HG03039 (cell line): ENCODE measurements at regions not wholly inside any gene's neighbourhood (a gene's known extent, or its start where the extent isn't known, plus 50 kb on each side); places are given as distances from the start of the nearest gene placed in this dataset.

Experiments used
- ATAC-seq: cut with Tn5 transposase; IDR thresholded peaks from one replicate; pipeline ENCODE4 v1.9.1; 2021; ENCODE audit warnings: mild to moderate bottlenecking, moderate library complexity; ENCODE audit not compliant: unreplicated experiment

DNA sequence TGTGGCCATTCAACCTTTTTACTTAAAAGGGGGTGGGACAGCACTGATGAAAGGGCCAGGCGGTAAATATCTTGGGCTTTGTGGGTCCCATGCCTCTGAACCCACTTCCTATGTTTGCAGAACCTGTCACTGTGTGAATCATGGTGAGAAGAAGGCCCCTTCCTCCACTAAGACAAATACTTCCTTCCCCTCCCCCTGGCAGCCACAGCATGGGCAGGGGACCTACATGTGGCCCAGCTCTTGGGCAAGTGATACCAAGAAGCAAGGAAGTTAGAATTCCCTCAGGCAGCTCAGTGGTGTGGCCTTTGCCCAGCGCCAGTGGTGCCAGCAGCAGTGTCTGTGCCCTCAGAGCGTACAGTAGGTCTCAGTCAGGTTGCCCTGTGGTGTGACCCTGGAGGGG is 168.6 kb downstream of the TRIM33 start:
- no peak for ATAC-seq

DNA sequence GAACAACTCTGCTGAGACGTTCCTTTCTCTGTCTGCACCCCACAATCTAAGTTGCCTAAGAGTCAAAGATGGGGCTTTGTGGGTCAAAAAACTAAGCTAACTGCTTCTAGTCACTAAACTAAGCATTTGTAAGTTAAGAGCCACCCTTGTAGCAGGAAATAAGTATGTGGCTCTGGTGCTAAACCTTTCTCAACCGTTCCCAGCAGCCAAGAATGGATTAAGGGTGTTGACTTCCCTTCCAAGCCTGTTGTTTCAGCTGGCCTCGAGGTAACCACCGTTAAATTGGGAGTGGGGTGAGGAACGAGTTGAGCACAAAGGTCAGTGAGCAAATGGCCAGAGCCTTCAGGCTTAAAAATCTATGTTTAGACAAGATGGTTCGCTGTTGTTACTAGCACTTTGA is 169.1 kb downstream of the TRIM33 start:
- ATAC-seq = no peak

DNA sequence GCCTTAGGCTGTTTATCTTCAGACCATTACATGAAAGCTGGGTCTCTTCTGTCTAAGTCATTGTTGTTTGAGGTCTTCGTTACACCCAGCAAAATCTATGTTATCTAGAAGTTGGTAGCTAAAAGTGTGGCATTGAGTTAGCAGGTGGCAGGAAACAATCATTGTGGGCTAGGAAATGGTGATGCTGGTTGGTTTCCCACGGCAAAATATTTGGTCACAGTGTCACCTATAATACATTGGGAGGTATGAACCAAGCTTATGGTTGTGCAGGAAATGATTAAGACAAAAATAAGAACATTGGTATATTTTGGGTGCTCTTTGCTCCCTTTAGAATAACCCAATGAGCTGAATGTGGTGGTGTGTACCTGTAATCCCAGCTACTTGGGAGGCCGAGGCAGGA is 169.7 kb downstream of the TRIM33 start:
- ATAC-seq = no peak

DNA sequence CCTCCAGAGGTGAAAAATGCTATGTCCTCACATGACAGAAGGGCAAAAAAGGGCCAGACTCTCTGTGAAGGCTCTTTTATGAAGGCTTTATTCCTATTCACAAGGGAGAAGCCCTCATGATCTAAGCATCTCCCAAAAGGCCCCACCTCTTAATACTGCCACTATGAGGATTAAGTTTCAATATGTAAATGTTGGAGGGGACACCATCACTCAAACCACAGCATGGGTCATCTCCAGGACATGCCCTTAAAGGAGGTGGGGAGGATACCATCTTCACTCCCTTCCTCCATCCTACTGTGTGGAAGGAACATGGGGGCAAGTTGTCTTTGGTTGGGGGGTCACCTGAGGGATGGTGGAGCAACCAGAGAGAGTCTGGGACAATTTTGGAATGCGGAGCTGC is 170.1 kb downstream of the TRIM33 start:
- ATAC-seq = no peak

DNA sequence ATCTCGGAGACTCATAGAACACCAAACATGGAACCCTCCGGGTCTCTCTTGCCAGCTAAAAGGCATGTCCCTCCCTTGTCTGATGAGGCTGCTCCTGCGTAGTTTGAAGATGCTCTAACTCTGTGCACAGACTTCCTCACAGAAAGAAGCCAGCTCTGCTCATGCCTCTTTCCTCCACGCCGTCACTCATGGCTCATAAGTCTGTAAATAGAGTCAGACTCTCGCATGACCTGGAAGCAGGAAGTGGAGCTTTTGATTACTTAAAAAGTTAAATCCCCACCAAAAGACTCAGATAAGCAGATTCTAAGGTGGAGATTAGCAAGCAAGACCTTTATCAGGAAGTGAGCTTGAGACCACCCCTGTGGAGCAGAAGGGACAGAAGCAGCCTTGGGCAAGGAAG is 171.6 kb downstream of the TRIM33 start:
- no peak for ATAC-seq

DNA sequence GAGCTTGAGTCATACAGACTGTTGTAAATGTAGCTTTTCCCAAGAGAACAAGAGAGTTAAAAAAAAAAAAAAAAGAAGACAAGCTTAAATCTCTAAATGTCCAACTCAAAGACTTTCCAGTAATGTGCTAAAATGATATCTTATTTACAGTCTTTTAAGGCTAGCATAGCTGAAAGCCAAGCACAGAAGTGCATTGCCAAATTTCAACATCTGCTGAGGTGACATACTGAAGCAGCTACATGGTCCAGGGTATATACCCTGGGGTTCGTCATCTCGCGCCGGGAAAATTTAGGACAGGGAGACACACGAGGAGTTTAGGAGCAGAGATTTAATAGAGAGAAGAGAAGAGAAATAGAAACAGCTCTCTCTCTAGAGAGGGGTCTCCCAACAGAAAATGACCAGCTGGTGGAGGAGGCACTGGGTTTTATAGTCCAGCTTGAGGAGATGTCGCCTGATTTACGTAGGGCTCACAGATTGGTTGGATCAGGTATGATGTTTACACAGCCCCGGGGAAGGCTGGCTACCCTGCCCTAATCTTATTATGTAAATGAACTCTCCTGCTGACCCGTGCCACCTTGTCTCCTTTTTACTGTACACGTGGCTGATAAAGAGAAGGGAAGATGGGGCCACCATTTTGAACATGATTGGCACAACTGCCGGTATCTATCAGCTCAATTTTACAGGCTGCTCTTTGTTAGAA is 172.7 kb downstream of the TRIM33 start:
- no peak for ATAC-seq

DNA sequence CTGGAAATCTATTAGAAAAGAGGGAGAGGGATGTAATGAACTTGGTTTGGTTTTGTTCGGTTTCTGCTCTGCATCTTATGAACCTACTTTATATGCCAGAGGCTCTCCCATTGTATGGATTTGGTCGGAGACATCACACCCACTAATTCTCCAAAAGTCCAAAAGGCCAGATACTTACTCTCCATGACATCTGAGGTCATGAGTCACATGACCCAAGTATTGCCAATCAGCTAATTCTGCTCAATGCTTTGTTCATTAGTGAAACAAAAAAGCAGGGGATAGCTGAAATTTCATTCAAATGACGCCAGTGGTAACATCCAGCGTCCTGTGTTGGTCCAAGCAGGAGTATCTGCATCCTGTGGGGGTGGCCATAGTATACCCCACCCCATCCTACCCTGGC is 173.6 kb downstream of the TRIM33 start:
- no peak for ATAC-seq

DNA sequence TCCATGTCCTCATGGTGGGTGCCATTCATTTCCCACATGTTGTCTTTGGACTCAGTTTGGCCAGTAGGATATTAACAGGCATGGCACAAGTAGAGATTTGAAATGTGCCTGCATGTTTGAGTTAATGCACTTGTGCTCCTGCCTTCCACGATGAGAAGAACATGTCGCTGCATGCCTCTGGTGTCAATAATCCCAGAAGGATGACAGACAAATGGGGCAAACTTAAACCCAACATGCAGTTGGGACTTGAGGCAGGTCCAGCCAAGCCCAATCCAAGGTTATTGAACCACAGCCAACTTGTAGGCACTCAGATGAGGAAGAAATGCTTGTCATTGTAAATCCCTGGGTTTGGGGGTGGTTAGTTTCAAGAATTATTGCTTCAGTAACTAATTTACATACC is 174.6 kb downstream of the TRIM33 start:
- ATAC-seq = no peak

DNA sequence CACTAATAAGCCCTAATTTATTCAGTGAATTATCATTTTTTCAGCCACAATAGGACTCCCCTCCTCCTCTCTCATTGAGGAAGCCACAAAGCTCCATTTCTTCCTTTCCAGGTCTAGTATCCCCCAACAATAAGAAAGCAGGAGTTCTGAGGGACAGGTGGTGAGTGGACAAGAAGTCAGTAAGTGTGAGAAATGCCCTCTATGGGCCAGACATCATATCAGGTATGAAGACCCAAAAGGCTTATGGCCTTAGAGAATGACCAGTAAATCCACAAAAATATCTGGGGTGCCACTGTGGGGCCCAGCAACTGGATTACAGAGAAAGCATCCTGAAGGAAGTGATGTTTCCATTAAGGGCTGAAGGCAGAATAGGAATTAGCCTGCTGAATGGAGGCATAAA is 175.7 kb downstream of the TRIM33 start:
- no peak for ATAC-seq

DNA sequence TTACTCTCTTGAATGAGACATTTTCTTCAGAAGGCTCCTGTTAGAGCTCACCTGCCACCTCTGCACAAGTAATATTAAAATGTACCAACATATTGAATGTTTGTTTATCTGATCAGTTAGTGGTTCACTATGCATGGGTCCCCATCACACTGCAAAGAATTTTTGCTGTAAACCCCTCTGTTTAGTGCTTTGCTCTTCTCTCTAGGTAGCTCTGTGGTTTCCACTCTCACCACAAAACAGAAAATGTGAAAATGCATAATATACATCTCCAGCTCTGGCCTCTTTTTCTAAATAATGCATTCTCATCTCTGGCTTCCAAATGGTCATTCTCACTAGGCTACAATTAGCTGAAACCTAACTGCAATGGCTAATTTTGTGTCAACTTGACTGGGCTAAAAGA is 176.7 kb downstream of the TRIM33 start:
- ATAC-seq = no peak

DNA sequence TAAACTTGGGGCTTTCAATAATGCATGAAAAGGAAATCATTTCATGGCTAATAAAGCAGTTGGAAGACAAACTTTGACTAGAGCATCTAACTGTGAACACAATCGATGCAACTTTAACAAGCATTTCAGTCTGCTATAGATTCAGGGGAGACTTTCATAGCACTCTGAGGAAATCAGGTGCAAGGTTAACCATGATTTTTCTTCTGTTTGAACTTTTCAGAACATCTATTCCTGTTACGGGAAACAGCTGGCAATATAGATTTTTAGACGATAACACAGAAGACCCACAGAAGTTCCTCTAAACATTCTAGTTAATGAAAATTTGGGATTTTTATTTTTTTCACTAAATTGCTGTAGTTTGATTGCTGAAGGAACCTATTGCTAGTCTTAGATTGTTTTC is 177.3 kb downstream of the TRIM33 start:
- no peak for ATAC-seq

DNA sequence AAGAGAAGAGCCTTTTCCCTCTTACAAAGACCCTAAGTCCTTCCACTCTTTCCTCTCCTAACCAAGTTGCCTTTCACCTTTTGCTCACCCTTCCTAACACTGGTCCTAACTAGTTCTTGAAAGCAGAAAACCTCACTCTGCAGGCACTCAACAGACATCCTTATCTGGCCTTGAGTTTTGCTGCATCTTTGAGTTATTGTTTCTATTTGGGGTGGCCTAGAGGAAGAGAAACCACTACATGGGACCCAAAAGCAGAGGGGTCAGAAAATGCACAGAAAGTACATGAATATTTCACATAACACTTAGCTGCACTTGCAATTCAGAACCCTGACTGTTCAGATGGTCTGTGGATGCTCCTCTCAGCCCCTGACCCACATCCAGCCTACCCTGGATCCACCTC is 178.3 kb upstream of the SYT6 start:
- no peak for ATAC-seq

DNA sequence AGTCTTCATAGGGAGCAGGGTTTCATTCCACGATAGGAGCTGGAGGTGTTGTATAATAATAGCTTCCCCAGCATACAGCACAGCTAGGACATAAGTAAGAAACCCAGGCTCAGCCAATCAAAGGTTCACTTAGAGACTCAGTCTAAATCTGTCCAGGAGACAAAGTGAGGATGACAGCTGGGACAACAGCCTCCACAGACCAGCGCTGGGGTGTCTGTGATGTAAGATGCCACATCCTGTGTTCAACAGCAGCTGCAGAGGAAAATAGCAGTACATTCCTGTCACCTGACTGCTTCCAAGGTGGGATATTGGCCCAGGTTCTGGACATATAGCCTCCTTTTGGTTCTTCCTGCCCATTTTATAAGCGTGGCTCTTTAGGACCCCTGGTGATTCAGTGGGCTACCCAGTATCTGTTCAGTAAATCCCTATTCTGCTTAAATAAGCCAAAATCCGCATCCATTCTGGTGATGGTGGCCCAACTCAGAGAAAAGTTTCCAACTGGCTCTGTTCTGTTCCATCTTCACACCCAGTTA is 176.8 kb upstream of the SYT6 start:
- no peak for ATAC-seq

DNA sequence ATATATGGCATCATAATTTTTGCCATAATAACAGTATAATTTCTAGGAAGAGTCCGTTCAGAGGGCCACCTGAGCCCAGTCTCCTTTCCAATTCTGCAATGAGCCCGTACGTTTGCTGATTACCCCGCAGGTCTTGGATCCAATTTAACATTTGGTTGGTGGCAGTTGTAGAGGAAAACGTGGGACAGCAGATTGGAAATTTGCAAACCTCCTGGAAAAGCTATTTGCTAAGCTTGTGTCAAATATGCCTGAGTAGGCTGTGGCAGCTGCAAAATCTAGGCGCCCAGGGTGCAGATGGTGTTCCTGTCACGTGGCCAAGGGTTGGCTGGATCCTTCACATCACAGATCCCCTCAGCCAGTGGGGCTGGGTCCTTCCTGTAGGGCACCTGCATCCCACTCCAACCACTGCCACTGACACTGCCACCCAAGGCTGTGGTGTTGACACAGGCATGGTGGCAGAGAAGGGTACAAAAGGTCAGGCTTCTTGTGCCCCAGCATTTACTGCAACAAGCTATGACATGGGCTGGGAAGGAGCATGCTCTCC is 174.8 kb upstream of the SYT6 start:
- no peak for ATAC-seq

DNA sequence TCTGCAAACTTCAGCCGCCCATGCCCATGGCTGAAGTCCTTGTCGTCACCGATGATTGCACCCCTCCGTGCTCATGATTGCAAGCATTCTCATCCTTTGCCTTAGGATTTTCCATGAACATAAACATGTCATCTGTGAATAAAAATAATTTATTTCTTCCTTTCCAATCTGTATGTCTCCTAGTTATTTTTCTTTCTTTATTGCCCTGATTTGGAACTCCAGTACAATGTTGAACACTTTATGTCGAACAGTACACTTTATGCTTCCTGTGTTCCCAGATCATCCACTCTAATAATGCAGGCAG is 170.9 kb upstream of the SYT6 start:
- no peak for ATAC-seq

DNA sequence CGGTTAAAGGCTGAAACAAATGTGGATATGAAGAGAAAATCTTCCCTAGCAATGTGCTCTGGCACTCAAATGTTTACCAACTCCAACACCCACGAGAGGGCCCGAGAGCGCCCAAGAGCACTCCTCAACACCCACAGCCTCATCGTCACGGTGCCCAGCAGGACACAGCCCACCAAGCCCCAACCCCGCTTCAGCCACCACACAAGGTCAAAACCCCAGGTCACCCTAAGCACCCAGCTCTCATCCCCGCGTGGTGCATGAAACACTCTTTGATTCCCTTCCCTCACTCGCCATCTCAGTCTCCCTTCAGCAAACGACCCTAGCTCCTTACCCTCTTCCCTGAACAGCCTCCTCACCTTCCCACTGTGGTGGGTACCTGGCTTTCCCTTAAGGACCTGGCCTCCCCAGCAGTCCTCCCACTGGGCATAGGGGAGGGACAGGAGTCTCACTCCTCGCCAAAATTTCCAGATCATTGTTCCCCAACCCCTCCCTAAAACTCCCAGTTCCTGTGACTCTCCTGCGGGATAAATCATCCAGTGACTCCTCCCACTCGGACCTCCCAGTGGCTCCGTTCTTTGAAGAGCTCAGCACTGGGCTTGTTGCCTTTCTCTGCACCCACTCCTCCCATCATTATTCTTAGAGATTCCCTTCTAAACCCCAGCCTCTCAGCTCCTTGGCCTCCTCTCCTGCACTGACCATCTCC is 170.4 kb upstream of the SYT6 start:
- ATAC-seq = no peak

DNA sequence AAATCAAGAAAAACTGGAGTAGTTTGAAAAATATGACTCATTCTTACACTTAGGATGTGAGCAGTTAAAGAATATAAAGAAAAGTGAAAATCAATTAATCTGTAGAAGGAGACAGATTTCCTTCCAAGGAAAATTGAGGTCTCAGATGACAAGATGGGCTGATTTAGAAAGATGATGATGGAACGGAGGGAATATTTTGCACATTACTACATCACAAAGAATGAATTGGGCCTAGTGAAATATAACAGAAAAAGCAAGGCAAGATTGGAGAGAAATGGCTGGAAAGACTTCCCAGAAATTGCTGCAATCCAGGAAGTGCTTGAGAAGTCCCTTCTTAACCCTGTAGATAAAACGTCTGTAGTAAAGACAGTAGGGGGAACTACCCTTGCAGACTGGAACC is 169.1 kb upstream of the SYT6 start:
- ATAC-seq = no peak

DNA sequence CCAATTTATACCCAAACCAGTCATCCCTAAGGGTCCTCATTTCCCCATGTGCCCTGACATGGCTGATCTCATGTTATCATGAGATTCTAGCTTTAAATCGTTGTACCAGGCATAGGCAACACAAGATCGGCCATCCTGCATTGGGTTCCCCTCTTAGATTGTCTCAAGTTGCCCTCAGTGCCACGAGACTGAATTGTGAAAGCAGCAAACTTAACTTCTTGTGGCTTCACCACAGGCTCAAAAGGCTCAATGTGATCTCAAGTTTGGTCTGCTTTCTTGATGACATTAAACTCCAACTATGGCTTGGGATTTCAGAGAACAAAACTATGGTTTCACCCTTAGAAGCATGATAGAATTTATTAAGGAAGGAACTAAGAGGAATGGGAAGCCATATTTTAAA is 168.5 kb upstream of the SYT6 start:
- ATAC-seq = no peak

DNA sequence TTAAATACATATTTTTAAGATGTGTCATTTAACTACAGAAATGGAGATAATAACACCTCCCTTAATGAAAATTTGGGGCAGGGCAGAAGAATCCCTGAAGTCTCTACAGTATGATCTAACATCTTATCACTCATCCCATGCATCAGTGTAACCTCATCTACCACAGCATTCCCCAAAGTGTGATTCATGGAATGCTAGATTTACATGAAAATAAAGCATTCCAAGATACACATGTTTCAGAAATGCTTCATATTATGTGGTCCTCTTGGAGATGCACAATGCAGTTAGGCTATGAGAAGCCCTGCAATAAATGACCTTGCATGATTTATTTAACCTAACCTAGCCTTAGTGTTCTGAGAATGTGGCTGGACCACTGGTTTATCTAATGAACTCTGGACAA is 166.9 kb upstream of the SYT6 start:
- ATAC-seq = no peak

DNA sequence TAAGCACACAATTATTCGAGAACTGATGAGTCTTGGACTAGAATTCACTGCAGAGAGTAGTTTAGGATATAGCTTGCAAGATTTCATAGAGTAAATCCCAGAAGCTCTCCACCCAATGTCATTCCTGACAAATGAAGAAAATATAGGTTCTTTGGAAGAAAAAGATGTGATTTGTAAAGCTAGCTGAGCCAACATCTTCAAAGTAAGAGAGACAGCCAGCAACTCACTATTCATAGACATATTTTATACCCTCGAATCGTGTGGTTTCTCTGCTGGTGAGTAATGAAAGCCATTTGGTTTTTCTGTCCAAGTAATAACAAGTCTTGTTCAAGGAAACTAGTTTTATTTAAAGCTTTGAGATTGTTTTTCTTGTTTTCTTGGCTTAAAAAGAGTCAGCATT is 165.7 kb upstream of the SYT6 start:
- no peak for ATAC-seq

DNA sequence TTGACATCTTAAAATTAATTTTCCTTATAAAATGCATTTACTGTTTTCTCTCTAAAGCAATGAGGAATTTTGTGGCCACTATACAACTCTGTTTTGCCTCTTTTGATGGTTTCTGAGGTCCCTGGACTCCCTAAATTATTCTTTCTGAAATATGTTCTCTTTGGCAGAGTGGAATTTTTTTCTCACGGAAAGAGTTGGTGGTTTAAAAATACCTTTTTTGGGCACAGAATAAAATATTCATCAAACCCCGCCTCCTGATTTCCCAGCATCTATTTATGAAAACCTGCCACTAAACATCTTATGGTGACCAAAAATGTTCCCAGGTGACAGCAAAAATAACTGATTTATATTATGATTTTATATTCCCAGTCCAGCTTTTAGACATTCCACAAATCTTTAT is 165.3 kb upstream of the SYT6 start:
- ATAC-seq = no peak

DNA sequence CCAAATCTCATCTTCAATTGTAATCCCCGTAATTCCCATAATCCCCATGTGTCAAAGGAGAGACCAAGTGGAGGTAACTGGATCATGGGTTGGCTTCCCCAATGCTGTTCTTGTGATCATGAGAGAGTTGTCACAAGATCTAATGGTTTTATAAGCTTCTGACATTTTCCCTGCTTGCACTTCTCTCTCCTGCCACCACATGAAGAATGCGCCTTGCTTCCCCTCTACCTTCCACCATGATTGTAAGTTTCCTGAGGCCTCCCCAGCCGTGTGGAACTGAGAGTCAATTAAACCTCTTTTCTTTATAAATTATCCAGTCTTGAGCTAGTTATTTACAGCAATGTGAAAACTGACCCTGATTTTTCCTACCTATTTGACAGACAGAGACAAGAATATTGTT is 162.5 kb upstream of the SYT6 start:
- ATAC-seq = no peak

DNA sequence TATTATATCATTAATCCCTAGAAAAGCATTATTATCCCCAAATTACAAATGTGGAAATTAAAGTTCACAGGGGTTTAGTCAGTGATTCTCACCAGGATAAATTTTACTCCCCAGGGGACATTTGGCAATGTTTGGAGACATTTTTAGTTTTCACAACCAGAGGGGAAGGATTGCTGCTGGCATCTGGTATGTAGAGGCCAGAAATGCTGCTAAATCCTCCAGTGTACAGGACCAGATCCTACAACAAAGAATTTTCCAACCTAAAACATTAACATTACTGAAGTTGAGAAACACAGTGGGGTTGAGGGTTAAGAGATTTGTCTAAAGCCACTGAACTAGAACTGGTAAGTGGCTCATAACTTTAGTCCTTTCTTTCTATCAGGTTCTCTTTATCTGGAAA is 162.0 kb upstream of the SYT6 start:
- ATAC-seq = no peak
